ENCODE measurements at regions not wholly inside any gene's neighbourhood (a gene's known extent, or its start where the extent isn't known, plus 50 kb on each side); places are given as distances from the start of the nearest gene placed in this dataset.

DNA sequence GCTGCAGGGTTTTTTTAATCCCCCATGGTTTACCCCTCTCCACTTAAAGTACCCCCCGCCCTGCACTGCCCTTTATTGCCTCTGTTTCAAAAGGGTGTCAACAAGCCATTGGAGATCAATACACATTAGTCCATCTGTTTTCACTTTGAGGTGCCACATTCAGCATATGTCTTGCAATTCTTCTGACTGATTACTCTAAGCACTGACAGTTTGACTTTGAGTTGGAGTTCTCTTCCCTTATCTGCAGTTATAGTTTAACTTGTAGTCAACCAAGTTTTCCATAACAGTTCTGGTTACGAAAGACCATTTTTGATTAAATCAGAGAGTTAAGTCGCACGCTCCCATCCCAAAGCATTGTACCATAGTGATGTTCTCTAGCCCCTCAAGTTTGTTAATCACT is 260.8 kb upstream of the TBX3 start:
- no peak for DNase-seq

DNA sequence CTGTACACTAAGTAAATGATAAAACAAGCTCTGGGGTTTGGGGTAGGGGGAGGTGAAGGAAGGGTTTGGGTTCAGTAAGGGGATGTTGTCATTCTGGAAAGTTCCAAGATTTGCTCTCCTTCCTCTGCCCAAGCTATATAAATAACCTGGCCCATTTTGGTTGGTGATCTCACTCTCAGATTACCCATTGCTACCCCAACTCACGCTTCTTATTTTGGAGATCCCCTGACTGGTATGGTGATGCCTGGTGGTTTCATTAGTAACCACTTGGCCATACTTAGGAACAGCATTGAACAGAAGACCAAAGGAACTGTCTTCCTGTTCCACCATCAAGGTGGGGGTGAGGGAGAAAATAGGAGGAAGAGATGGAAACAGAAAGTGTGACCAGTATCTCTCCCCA is 259.6 kb upstream of the TBX3 start:
- DNase-seq = no peak

DNA sequence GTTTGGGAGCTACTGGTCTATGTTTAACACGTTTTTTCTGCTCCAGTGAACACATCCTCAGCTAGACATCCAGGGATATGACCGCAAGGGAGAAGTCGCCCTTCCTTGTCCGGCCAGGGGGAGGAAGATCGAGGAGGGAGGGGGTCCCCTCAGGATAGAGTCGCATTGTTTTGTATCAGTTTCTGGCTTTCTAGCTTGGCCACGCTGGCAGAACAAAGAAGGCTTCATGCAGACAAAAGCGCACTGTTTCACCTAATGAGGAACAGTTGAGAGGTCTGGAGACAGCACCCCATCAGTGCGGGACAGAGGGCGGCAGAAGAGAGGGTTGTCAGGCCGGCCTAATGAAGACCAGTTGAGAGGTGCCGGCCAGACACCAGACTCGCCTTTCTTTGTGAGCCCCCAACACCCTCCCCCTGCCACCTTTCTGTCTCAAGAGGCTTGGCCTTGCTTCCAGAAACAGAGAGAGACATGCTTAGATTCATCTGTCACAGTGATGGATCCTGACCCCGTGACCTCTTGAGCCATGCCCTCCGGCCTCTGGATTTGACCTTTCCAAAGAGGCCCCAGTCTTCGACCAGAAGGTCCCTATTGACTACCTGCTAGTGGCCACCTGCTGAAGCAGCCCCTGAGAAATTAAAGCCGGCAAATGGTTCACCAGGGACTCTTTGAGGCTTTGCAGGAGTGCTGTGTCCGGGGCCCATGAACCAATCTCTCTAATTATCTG is 254.7 kb upstream of the TBX3 start:
- no peak for DNase-seq

DNA sequence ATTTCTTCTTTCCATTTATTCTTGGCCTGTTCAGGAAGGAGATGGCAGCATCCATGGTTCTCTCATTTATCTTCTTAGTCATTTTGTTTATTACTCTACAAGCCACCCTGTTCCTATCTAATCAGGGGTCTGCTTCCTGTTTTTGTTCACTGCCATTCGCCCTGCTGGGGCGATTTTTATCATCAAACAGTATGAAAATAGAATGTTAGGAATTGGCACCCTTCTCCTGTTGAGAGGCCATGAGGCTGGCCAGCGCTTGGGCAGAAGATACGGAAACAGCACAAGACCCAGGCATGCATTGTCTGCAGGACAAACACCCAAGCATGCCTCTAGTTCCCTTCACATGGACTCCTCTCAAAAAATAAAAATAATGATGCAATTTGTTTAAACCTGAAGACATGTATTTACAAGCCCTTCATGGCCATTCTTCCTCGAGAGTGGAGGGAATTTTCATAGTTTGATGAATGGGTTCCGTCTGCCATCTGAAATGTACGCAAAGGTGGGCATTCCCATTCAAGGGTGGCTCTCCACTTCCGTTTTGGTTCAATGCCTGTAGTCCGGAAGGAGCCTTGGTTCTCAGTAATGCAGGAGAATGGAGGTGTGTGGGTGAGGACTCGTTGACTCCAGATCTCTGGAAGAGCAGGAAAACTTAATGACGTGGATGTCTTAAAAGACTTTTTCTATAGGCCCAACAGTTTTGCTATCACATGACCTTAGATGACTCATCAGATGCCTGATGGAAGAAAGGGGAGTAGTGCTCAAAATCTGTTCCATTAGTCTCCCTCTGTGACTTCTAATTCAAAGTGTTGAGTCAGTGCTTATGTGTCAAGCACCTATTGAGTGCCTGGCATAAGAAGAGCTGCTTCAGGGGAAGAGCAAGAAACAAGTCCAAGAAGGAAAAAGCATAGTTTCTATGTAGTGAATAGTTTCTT is 252.4 kb upstream of the TBX3 start:
- DNase-seq = no peak

DNA sequence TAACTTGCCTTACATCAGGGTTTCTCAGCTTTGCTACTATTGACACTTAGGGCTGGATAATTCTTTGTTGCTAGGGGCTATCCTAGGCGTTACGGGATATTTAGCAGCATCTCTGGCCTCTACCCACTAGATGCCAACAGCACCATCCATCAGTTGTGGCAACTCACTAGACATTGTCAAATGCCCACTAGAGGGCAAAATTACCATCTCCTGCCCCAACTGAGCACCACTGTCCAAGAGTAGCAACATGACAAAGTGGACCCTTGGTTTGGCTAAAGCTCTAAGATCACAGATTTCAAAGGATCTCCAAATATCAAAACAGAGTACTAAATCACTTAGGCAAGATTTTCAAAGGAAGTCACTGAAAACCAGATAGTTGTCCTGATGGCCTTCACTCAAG is 251.7 kb upstream of the TBX3 start:
- no peak for DNase-seq

DNA sequence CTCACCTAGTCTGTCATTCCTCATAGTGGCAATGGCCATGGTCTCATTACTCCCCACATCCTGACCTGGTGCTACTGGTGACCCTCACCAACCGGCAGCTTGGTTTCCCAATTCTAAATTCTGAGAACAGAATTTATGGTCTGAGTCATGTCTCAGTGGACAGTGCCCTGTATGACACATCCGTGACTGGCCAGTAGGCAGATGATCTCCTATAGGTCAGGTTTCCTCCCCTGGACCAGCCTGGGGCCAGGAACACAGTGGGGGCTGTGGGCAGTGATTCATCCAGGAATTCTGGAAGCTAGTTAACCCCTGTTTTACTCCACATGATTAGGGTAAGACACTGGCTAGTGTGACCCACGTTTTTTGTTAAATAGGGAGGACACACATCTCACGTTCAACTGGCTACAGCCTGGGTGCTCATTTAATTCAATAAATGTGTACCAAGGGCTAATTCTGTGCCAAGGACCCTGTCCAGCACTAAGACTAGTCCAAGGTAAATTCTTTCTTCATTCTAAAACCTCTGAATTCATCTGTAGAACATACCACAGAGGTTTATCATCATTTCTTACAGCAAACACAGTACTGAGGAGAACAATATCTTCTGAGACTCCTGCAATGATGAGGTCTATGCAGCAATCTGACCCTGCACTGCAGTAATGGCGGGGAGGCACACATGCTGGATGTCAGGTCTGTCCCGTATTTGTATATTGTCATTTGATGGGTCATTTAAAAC is 249.6 kb upstream of the TBX3 start:
- no peak for DNase-seq

DNA sequence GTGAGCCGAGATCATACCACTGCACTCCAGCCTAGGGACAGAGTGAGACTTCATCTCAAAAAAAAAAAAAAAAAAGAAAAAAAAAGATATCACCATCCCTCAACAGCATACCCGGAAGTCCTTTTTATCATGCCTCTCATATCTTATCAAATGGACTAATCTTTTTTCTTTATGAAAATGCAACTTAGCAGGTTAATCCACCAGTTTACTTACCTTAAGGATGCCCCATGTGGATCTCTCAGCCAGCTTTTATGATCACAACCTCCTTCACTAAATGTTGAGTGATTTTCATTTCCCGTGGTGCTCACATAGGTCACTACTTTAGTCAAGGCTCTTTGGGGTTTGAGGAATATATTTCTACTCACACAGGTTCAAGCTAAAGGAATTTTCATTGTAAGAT is 248.8 kb upstream of the TBX3 start:
- DNase-seq = no peak

DNA sequence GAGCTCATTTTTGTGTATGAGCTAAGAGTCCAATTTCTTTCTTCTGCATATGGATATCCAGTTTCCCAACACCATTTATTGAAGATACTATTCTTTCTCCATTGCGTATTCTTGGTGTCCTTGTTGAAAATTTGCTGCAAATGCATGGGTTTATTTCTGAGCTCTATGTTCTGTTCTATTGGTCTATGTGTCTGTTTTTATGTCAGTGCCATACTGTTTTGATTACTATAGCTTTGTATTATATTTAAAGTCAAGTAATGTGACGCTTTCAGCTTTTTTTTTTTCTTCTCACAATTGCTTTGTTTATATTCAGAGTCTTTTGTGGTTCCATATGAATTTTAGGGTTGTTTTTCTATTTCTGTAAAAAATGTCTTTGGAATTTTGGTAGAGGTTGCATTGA is 247.1 kb upstream of the TBX3 start:
- no peak for DNase-seq

DNA sequence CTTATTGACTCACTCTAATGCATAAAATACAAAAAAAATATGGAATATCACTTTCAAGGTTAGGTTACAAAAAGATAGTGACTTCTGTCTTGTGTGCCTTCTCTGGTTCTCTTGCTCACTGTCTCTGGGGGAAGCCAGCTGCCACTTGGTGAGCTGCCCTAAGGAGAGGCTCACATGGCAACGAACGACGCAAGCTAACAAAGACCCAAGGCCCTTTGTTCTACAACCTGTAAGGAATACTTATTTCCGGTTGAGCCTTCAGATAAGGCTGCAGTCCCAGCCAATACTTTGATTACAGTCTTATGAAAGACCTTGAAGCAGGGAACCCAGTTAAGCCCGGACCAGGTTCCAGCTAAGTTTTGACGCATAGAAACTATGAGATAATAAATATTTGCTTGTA is 242.4 kb upstream of the TBX3 start:
- DNase-seq = no peak

DNA sequence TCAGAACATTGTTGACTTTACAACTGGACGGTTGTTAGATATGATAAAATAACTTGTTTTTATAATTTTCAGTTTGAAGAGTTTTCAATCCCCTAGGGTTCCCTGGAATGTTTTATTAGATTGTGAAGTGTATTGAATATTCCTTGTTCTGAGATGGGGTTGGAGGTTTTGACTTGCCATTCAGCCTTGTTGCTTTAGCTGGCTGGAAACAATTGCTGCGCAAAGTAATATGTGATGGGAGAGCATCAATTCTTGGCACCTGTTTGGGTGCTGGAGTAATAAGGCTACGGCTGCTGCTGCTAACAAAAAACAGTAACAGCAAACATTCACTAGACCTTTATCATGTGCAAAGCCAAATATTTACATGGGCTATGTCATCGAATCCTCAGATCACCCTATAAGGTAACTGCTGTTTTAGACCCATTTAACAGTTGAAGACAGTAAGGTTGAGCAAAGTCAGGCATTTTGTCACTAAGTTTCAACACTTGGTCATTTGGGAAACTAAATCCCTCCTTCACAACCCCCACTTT is 241.0 kb upstream of the TBX3 start:
- no peak for DNase-seq

DNA sequence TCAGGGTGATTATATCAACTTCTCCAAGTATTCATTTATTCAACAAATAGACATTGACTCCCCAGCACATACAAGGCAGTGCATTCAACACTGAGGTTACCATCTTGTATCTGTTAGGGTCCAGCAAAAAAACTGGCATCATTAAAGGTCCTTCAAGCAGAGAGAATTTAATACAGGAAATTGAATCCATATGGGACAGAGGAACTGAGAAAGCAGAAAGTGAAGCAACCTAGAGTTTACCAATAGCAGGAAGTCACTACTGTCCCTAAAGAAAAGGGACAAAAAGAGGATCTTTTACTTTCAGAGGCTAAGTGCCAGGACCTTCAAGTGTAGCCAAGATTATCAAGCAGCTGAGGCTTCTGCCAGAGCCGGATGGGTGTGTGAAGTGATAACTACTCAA is 237.8 kb upstream of the TBX3 start:
- no peak for DNase-seq

DNA sequence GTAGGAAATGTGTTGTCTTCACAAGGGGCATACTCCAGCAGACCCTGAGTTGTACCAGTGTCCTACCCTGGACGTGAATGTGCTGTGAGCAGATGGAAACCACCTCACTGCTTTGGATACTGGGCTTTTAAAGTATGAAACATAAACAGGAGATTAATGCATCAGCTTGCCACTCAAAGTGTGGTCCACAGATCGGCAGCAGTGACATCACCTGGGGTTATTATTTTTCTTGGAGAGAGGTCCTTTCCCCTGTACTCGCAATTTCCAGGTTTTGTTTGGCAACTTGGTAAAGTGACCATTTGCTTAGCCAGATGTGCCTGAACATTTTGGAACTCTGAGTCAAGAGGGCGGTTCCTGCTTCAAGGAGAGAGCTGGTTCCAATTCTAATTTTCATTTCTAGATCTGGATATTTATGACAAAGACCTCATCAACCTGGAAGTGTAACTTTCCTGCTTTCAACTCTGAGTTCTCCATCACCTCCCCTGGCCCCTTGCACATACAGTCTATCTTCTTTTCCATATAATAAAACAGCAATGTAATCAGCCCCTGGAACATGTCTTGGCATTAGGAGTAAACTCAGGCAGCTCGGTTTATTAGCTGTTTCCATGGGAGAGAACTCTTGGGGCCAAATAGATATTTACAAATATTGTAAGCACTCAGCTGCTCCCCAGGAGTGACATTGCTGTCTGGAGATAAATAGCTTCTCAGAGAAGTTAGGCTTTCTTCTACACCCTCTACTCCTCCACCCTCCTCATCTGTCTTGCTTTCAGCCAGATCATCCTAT is 237.0 kb upstream of the TBX3 start:
- DNase-seq = no peak

DNA sequence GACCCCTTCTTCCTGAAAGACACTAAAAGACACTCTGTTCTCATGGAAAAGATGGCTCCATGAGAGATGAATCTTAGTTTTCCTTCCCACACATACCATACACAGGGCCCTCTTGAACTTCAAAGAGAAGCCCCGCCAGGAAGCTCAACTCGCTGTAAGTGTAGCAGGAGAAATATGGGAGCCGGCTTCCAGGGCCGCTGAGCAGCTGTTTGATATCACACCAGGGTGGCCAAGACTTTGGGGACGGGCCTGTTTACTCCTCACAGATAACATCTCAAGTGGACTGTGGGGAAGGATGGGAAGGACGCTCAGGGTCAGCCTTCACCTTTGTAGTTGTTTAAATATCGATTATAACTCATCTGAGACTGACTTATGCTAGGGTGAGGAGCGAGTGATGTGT is 235.5 kb upstream of the TBX3 start:
- no peak for DNase-seq

DNA sequence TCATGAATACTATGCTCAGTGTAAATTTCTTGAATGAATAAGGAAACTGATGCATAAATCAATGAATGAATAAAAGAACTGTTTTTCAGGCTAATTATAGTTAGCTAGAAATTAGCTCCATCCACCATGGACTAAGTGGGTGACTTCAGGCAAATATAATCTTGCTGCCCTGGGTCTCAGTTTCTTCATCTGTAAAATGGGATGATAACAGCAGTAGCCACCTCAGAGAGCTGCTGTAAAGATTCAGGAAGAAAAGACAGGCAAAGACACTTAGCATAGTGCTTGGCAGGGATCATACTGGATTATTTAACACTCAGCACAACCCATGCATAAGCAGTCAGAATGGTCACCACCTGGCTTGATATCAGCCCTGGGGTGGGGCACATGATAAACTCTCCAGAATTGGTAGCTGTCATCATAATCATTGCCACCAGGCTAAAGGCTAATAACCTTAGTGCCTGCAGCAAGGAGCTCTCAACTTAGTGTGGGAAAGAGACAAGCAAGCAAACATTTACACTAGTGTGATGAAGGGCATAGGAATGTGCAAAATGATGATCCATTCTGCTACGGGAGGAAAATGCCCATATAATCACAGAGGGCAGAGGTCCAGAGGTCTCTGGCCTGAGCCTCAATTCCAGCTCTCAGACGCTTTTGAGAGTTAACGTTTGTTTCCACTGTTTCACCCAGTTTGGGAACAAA is 234.7 kb upstream of the TBX3 start:
- DNase-seq = no peak

DNA sequence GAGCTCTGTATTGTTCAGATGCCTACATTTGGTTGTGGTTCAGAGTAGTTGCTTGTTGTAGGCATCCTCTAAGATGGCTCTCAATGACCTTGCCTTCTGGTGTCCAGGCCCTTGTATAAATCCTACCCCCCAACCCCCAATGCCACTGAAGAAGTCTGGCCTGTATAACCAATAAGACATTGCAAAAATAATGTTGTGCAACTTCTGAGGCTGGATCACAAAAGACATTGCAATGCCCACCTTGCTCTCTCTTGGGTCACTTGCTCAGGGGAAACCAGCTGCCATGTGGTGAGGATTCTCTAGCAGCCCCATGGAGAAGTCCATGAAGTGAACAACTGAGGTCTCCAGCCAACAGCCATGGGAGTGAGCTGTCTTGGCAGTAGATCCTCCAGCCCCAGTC is 234.0 kb upstream of the TBX3 start:
- DNase-seq = no peak

DNA sequence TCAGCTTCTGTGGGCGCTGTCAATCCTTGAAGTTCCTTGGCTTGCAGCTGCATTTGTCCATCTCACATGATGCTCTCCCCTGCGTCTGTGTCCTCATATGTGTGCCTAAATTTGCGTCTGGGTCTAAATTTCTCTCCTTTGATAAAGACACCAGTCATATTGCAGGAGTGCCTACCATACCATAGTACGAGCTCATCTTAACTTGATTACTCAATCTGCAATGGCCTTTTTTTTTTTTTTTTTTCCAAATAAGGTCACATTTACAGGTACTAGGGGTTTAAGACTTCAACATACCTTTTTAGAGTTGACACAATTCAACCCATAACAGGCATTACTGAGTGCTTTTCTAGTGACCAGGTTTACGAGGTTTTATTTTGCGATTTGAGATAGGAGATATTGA is 233.3 kb upstream of the TBX3 start:
- no peak for DNase-seq

DNA sequence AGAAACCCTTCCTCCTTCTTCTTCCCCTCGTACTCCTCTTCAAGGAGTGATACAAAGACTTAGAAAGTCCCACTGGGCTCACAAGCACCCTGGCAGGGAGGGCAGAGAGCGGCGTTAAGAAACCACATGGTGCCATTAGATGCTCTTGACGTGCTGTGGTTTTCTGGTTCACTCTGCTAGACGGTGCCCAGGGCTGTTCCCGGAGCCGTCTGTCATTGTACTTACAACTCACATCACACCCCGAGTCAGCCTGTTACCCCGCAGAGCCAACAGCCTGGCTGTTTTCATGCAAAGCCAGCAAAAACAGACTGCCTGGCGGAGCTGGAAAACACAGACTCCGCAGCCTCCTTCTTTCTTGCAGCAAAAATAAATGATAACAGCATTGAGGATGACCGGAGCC is 232.6 kb upstream of the TBX3 start:
- no peak for DNase-seq

DNA sequence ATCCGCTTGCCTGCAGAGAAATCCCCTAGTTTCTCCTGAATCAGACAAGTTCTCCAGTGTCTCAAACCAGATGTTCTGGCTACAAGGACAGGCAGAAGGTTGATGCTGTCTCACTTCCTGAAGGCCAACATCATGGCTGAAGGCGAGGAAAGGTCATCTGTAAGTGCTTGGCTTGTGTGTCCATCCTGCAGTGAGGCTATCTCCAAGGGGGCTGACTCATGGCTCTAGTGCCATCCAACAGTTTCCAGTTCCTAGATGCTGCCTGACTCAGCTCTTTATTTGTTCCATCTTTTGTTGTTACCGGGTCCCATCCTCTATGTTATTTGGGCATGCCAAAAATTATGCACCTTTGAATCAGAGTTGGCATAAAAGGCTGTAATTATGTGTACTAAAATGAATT is 232.1 kb upstream of the TBX3 start:
- no peak for DNase-seq

DNA sequence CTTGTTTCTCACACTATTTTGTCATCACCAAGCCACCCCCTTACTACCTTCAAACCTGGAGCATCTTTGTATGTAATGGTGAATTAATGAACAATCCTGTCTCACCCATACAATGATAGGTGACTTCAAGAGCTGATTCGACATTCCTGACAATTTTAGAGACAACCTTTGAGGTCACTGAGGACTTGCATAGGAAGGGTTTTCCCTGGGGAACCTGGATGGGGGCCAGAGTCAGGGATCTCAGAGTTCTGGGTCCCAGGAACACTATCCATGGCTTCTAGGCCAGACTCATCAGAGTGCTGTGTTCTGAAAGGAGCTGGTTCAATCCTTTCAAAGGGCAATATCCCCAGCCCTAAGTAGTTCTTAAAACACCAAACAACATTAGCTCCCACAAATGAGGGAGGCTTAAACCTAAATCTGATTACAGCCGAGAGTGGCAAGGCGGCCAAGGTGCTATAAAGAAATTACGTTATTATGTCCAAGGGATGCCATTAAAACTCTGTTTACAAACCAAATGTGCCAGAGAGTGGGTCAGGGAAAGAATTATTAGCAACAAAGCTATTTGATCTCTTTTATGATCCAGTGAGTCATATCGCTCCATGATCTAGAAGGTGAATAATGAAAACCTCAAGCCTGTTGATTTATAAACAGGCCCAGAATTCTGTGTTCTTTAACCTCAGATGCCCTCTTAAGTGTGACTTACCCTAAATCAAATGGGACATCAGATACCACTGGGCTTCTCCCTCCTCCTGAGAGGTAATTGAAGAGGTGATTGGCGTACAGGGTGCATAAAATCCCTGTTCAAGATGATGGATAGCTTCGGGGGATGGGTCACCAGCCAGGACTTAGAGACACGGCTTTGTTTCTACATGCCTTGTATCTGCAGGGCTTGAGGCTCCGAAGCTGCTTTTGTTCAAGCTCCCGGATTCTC is 230.2 kb upstream of the TBX3 start:
- no peak for DNase-seq

DNA sequence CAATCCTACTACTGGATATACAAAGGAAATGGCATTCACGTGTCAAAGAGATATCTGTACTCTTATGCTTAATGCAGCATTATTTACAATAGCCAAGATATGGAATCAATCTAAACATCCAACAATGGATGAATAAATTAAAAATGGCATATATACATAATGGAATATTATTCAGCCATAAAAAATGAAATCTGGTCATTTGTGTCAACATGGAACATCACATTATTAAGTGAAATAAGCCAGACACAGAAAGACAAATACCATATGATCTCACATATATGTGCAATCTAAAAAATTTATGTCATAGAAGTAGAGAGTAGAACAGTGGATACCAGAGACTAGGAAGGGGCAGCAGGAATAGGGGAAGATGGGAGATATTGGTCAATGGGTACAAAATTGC is 228.8 kb upstream of the TBX3 start:
- no peak for DNase-seq

DNA sequence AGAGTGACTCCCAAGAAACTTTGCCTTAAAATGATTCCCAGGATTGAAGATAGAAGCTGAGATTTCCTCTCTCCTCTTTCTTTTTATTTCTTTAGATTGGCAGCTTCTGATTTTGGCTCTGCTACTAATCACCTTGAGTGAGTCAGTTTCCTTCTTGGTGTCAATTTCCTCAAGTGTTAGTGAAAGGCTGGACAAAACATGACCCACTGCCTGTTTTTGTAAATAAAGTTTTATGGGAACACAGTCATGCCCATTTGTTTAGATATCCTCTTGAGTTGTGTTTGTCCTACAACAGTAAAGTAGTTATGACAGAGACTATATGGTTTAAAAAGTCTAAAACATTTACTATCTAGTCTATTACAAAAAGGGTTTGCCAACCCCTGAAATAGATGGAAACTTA is 227.2 kb upstream of the TBX3 start:
- DNase-seq = no peak
